ENCODE measurements at regions not wholly inside any gene's neighbourhood (a gene's known extent, or its start where the extent isn't known, plus 50 kb on each side); places are given as distances from the start of the nearest gene placed in this dataset.

DNA sequence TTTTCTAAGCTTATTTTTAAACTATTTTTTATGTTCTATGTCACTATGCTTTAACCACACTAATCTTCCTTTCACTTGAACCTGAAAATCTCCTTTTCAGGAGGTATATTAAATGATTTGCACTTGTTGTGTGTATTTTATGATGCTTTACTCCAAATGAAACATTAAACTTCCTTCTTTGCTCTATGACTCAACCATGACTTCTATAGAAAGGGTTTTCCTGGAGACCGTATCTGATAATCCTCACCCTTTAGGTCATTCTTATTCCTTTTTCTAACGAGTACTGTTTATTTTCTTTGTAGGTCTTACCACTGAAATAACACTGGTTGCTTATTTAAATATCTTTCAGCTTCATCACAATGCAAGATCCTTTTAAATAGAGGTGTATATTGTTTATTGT lies 1163.2 kb downstream of the PCDH18 start:
- no peak for FAIRE-seq

DNA sequence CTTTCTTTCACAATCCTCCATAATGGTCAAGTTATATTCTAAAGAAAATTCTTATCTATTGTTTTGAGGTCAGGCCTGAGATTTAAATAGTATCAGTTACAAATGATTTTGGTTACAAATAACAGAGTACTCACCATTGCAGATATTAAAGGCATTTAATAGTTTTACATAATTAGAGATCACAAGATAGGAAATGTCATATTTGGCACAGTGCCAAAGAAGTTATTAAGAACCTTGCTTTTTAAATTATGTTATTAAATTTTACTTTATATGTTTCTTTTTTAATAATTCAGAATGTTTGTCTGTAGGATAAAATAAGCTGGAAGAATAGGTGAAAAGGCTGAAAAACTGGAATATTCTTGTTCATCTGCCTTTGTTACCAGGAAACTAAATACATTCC lies 1174.7 kb downstream of the PCDH18 start:
- no peak for FAIRE-seq

DNA sequence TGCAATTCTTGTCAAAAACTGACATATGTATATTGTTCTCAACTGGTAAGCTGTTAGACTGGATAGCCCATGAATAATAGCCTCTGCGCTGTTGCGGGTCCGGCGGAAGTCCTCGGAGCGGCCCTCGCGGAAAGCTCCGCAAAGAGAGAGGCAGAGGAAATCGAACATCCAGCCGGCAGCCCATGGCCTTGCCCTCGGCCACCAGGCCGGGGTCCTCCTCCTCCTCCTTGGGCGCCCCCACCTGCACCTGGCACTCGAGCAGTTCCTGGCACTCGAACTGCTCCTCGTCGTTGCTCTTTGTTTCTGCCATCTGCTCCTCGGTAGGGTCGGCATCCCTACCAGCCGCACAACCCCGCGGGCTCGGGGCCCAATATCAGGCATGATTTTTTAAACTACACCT lies 1176.3 kb downstream of the PCDH18 start:
- no peak for FAIRE-seq

DNA sequence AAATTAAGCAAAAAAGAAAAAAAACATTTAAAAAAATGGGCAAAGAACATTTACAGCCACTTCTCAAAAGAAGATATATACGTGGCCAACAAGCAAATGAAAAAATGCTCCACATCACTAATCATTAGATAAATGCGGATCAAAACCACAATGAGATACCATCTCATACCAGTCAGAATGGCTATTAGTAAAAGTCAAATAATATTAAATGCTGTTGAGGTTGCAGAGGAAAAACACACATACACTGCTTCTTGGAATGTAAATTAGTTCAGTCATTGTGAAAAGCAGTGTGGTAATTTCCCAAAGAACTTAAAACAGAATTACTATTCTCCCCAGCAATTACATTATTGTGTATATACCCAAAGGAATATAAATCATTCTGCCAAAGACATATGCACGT lies 1189.0 kb downstream of the PCDH18 start:
- FAIRE-seq = no peak

DNA sequence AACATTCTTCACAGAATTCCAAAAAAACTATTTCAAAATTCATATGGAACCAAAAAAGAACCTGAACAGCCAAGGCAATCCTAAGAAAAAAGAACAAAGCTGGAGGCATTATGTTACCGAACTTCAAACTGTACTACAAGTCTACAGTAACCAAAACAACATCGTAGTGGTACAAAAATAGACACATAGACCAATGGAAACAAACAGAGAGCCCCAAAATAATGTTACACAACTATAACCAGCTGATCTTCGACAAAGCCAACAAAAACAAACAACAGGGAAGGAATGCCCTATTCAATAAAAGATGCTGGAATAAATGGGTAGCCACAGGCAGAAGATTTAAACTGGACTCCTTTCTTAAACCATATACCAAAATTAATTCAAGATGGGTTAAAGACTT lies 1189.6 kb downstream of the PCDH18 start:
- FAIRE-seq = no peak

DNA sequence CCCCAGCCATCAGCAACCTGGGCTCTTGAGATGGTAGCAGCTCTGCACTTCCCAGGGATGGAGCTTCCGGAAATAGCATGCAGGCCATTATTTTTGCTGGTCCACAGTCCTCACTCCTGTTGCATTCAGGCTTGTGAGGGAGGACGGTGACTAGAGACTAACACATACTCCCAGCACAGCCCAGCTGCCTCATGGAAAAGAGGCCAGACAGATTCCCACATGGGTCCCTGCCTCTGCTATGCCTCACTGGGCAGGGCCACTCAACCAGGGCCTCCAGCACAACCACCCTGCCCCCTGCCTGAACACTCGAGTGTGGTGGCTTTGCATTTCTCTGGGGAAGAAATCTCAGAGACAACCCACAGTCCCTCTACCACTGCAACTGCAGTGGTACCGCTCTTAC lies 1195.1 kb downstream of the PCDH18 start:
- no peak for FAIRE-seq

DNA sequence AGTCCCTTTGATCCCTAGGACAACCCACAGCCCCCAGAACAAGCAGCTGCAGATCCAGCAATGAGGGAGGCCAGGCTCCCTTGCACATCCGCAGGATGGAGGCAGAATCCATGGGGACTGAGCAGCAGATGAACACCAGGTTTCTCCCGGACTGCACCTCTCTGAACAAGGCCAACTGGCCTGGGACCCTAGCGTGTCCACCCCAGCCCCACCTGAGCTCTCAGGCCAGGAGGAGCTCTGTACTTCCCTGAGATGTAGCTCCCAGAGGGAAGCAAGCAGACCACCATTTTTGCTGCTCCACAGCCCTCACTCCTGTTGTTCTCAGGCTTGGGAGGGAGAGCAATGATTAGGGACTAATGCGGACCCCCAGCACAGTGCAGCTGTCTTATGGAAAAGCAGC lies 1195.8 kb downstream of the PCDH18 start:
- no peak for FAIRE-seq

DNA sequence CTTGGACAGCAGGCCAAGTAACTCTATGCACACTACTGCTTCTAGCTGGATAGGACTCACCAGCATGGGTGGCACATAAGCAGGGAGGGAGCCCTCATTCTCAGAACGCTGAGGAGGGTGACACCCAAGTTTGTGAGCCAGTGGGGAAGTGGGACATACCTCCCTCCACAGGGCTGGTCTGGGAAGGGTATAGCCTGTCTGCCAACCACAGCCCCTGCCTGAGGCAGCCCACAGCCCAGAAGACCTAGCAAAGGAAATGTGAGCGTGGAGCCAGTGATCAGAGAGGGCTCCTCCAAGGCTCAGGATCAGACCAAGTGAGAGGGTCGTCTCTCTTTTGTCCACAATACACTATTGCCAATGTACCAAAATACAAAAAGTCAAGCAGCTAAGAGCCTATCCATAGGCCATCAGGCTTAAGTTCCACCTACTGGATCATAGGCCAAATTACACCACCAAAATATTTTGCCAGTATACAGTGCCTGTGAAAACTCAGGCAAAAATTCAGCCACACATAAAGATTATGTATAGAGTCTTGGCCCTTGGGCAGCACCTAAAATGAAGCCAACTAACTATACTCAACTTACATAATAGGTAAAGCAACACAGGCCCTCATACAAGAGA lies 1203.1 kb downstream of the PCDH18 start:
- no peak for FAIRE-seq

DNA sequence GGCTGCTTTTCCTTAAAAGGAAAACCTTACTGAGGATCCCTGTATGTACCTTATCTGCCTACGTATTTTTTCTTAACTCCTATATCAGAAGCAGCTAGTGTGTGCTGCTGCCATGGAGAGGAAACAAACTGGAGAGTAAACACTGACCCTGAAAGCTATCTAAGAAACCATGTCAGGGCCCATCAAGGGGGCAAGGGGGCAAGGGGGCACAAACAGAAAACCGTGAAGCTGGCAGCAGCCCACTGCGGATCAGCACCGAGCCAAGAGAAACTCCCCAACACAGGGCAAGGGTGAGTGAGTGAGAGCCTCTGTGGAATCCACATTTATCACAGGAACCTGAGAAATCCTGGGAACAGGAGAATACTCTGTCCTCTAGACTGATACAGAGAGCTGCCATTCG lies 1204.2 kb downstream of the PCDH18 start:
- FAIRE-seq = no peak

DNA sequence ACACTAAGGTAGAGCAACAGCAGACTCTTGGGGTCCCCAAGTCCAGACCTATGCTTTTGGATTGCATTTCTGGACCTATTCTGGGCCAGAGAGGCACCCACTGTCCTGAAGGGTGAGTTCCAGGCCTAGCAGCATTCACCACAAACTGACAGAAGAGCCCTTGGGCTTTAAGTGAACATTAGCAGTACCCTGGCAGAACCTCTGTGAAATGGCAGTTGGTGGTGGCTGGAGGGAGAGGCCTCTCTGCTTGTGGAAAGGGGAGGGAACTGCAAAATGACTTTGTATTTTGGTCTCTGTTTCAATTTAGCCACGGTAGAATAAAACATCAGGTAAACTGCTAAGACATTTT lies 1211.9 kb downstream of the PCDH18 start:
- no peak for FAIRE-seq

DNA sequence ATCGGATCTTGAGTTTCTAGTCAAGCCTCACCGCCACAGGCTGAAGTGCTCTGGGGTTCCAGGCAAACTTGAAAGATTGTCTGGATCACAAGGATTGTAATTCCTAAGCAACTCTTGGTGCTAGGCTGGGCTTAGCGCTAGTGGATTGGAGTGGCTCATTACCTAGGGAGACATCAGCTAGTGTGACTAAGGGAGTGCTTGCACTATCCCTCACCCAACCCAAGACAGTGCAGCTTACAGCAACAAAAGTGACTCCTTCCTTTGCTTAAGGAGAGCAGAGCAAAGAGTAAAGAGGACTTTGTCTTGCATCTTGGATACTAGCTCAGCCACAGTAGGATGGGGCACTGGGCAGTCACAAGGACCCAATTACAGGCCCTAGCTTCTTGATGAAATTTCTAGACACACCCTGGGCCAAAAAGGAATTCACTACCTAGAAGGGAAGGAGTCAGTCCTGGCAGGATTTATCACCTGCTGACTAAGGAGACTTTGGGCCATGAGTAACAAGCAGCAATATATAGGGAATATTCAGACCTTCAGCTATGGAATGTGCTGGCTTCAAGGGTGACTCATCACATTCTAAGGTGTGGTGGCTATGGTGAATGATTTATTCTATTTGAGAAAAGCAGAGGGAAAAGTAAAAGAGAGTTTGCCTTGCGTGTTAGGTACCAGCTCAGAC lies 1212.4 kb downstream of the PCDH18 start:
- no peak for FAIRE-seq

DNA sequence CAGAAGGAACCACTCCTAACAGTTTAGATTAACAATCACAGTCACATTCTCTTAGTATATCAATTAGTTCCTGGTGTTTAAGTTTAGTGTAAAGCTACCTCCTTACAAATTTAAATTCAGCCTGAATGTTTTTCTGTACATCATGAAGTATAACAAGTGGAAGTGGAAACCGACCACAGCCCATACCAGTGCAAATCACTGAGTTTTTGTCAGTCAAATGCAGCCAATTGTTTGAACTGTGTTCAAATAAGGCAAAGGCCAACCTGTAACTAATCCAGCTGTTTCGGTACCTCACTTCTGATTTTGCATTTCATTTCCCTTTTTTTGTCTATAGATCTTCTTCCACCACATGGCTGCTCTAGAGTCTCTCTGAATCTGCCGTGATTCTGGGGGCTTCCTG lies 1215.3 kb downstream of the PCDH18 start:
- no peak for FAIRE-seq

DNA sequence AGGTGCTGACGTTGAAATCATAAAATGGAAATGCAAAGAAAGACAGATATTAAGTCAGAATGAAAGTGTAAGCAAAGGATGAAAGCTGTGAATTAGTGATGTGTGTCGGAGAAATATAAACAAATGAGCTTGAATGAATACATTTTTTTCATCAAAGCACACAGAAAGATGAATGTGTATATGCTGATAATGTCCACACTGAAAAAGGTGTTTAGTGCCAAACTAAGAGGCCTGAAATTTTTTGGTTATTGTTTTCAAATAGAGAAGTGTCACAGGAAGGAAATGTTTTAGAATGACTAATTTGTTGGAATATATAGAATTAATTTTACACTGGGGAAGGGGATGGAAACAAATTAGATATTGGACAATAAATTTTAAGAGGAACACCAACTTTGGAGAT lies 1217.6 kb downstream of the PCDH18 start:
- FAIRE-seq = no peak

DNA sequence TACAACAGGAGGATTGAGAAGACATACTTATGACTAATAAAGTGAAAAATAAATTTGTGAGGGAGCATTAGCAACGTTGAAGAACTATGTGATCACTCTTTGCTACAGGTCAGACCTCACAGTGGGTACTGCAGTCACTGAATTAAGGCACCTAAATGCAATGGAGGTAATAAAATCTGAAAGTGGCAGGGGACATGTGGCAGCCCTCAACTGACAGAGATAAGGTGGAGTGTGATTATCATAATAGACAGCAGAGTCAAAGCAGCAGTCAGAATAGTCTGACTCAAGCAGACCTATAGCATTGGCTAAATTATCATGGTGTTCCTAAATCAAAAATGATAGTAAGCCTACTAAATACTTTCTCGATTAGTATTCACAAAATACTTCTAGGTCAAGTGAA lies 1220.5 kb downstream of the PCDH18 start:
- FAIRE-seq = no peak

DNA sequence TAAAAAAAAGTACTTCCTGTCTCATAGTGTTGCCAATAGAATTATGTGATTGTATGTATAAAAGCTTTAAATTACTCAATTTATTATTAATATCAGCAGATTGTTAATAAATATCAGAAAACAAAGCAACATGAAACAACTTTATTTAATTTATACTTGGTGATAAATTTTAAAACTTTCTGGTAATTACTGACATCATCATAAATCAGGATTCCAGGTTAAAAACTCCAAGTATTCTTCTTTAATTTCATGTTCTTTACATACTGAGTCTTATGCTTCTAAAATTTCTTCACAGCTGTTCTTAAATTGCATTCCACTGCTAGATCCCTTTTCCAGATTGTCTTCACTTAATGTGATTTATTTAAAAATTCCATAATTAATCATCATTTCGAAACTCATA lies 1224.5 kb downstream of the PCDH18 start:
- FAIRE-seq = peak; percentile 18

DNA sequence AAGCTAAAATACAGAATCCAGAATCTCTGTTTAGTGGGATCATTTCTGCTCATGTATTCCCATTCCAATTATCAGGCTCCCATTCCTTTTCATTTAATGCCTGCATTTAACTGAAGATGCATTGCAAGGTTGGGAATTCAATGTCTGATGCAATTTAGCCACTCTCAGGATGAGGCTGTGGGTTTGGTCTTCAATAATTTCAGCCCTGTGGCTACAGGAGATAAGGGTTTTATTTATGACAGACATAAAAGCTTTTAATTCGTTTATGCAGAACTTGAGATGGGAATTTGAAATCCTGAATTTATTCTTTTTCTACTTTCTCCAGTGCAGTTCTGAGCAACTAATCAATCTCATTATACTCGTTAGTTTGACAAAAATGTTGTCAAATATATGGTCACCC lies 1225.9 kb downstream of the PCDH18 start:
- FAIRE-seq = no peak

DNA sequence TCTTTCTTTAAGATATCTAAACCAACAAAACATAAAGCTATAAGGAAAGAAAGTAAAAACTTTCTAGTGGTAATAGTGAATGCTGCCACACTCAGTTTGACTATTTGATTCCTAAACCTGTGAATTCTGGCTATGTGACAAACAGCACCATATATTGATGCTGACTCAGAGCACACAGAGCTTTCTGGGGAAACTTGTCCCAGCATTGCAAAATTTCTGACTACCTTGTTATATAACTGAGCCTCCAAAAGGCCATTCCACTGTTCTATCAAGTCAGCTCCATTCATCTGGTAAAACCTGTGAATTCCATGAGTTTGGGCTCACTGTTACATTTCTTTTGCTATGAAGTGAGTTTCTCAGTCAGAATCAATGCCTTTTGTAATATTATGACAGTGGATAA lies 1229.7 kb downstream of the PCDH18 start:
- FAIRE-seq = no peak

DNA sequence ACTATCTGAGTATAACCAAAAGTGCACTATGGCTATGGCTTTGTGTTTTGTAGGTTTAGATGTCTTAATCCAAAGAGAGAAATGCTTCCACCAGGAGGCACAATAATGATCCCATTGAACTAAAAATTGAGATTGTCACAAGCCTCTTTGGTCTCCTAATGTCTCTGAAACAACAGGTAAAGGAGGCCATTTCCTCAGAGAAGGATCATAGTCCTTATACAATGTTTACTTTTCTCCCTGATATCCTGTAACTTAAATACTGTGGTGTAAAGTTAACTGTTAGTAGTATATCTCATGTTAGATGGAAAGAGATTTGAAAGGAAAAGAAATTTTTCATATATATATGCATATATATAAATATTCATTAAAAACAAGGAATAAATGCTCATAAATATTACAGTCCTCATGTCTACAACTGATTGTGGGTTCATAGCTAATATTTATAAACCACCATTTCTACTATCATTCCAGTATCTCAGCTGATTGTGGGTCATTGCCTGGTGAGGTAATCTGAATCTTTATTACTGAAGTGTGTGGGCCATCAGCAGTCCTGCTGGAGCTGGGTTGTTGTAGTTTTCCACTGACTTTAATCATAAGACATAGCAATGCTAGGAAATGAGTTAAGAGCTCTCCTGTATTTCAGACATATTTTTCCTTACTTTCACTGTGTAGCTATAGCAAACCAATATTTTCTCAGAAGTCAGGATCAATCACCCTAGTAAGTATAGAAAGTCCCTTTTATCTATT lies 1230.4 kb downstream of the PCDH18 start:
- FAIRE-seq = no peak

DNA sequence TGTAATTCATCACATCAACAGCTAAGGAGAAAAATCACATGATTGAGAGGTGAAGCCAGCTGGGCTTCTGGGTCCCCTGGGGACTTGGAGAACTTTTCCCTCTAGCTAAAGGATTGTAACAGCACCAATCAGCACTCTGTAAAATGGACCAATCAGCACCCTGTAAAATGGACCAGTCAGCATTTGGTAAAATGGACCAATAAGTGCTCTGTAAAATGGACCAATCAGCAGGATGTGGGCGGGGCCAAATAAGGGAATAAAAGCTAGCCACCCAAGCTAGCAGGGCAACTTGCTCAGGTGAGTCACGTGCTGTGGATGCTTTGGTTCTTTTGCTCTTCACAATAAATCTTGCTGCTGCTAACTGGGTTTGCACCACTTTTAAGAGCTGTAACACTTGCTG lies 1248.3 kb downstream of the PCDH18 start:
- FAIRE-seq = no peak

DNA sequence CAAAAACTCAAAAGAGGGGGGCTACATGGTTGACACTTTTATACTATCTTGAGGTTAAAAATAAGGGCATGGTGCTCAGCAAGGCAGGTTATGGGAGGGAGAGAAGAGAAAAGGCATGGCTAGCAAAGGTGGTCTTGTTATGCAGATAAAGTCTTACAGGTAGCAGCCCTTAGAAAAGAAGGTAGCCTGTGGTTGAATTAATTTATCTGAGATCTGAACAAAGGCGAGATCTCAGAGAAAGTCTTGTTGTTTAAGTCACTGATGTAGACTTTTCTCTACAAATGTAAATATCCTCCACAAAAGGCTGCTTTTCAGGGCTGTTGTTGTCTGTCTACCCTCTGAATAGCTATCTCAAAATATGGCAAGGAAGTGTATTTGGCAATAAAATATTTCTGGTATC lies 1250.4 kb downstream of the PCDH18 start:
- FAIRE-seq = no peak

DNA sequence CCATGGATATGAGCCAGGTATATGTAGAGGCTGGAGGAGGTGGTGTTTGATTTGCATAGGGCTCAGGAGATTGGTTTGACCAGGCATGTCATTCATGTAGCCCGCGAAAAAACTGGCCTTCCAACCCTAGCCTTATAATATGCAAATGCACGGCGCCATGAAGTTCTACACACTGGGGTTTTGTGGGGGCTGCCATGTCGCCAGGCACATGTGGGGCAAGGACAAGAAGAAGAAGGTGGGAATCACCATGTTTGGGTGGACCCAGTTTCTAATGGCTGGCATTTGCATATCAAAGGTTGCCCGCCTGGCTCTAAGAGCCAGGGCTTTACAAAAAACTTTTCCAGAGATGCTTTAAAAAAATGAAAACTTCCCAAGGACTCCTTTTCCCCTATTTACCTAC lies 1251.0 kb downstream of the PCDH18 start:
- no peak for FAIRE-seq

DNA sequence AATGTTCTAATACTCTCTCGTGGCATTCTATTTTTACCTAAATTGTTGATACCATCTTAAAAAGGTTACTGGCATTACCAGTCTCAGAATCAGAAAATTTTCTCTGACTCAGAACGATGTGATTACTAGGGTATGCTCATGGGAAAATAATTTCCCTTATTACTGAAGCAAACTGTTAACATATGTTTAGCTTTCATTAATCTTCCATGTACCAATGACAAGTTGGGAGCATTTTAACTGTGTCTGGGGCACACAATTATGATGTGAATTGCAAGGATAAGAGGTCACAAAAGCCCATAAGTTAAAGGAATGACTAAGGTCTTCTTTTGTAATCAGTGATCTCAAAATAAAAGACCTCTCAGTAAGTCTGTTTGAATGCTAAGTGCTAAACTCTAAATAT lies 1254.6 kb downstream of the PCDH18 start:
- no peak for FAIRE-seq

DNA sequence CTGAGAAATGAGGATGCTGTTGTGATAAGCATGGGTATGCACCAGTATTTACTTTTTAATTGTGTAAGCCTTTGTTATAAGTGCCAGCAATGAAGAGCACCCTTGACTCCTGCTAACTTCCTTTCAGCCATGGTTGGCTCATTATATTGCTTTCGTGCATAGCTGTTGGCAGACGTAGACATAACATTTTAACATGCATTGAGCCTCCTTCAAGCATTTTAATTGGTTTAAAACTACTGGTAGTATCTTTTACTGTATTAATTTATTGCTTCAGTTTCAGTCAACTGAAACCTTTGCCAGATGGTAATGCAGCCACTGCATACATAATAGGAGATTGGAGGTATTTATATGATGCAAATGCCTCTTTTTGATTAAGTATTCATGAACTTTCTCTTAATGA lies 1285.4 kb downstream of the PCDH18 start:
- no peak for FAIRE-seq

DNA sequence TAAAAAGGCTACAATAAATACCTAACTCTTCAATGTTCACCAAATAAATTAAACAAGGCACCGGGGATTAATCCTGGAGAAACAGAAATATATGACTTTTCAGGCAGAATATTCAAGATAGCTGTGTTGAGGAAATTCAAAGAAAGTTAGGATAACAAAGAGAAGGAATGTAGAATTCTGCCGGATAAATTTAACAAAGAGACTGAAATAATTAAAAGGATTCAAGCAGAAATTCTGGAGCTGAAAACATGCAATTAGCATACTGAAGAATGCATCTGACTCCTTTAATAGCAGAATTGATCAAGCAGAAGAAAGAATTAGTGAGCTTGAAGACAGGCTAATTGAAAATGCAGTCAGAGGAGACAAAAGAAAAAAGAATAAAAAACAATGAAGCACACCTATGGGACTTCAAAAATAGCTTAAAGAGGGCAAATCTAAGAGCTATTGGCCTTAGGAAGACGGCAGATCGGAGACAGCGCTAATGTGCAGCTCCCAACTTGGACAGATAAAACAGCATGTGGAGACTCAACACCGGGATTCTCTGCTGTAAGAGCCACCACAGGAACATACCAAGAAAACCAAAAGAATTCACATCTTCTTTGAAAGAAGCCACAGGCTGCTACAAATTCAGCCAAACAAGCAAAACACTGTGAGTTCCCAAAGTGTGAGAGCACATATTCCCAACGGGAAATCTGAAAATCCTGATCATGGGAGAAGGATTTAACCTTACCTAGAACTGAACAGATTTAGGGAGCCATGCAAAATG lies 1290.9 kb downstream of the PCDH18 start:
- no peak for FAIRE-seq
